ENCODE measurements at regions not wholly inside any gene's neighbourhood (a gene's known extent, or its start where the extent isn't known, plus 50 kb on each side); places are given as distances from the start of the nearest gene placed in this dataset.

DNA sequence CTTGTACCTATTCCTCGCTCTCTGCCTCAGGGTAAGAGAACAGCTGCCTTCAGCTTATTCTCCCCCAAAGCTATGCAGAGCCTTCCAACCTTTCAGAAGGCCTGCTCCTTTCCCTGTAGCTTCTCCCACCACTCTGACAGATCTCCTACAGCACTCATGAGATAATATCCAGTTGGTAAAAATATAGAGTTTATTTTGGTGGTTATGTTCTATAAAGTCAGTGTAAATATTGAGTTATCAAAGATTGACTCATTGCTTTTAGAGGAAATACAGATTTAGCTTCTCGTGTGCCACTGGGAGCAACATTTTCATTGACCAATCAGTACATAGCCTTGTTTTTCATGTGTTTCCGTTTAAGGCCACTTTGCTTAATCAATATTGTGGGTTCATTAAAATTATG lies 216.2 kb upstream of the TECRL start:
- Histone ChIP-seq H2AK5ac (ENCODE audit: low read depth, low read length) (no peak overlapping the region), H3K18ac (ENCODE audit: extremely low read depth, low read length) (no peak overlapping the region), H3K9ac (replicated peaks in 1 of 4; ENCODE audit: extremely low read depth in 1 of 4, low read depth in 3 of 4, low read length in 3 of 4) (no peak overlapping the region), H3K14ac (ENCODE audit: insufficient read length) (no peak overlapping the region), H3K9me3 (ENCODE audit: insufficient read depth in 2 of 2, low read depth in 1 of 2, low read length in 1 of 2) (no peaks in the 10 kb centered on the region), H3K4me3 (ENCODE audit: extremely low read depth in 1 of 4, insufficient read depth in 2 of 4, low read depth in 3 of 4, low read length in 4 of 4) (no peak overlapping the region), H4K20me1 (replicated peaks in 1 of 2; ENCODE audit: control insufficient read depth in 1 of 2, insufficient read depth in 2 of 2, low read length in 2 of 2) (no peaks in the 10 kb centered on the region), H3K4me2 (ENCODE audit: insufficient read depth in 1 of 2, low read depth in 2 of 2, low read length in 2 of 2) (no peak overlapping the region), H3K36me3 (ENCODE audit: control insufficient read depth in 2 of 4, insufficient read depth in 4 of 4, low read length in 3 of 4) (no peaks in the 10 kb centered on the region), H3K4ac (replicated peaks; ENCODE audit: insufficient read length, low read depth, low read length) (no peak overlapping the region), H4K5ac (ENCODE audit: insufficient read length, low read depth, low read length) (no peak overlapping the region), H3K79me1 (ENCODE audit: low read depth, low read length) (no peaks in the 10 kb centered on the region), H3K4me1 (replicated peaks in 1 of 4; ENCODE audit: control insufficient read depth in 3 of 4, insufficient read depth in 4 of 4, low read length in 3 of 4) (no peaks in the 10 kb centered on the region), H3K56ac (replicated peaks; ENCODE audit: insufficient read length, low read depth, low read length) (no peak overlapping the region), H3K27ac (ENCODE audit: low read depth, low read length) (no peak overlapping the region), H2BK15ac (ENCODE audit: low read length) (no peak overlapping the region), H3K27me3 (replicated peaks in 1 of 4; ENCODE audit: control insufficient read depth in 3 of 4, extremely low read depth in 1 of 4, insufficient read depth in 3 of 4, low read length in 3 of 4) (no peaks in the 10 kb centered on the region), H2AFZ (ENCODE audit: low read length) (no peak overlapping the region), H4K8ac (ENCODE audit: extremely low read depth, insufficient read depth, low read length) (no peak overlapping the region), H2BK12ac (ENCODE audit: low read depth, low read length) (no peak overlapping the region), H2BK120ac (replicated peaks; ENCODE audit: low read depth, low read length) (no peak overlapping the region), H2BK20ac (ENCODE audit: low read length) (no peak overlapping the region), H3K23me2 (ENCODE audit: low read depth, low read length) (no peaks in the 10 kb centered on the region), H2BK5ac (ENCODE audit: low read depth, low read length) (no peak overlapping the region), H4K91ac (replicated peaks; ENCODE audit: insufficient read length, low read length) (no peak overlapping the region), H3K23ac (ENCODE audit: insufficient read length) (no peak overlapping the region), H3K79me2 (ENCODE audit: control insufficient read depth in 1 of 2, insufficient read depth in 2 of 2, low read length in 2 of 2) (no peaks in the 10 kb centered on the region)
- CTCF ChIA-PET (ENCODE audit: partially characterized antibody), result interaction anchor here (1.5 kb wide), 1 partner anchor 156 kb away, joined by 3 read pairs; no protein-coding TSS in a partner anchor
- FAIRE-seq (no peak), DNase-seq (ENCODE audit: low read depth in 1 of 2, low spot score in 2 of 2) (no peak)
- 97% methylated on average over 3 of the region's 3 CpGs; no CpG with 5 or more reads in 1 of the 2 experiments for WGBS, 2 experiments (ENCODE audit: extremely low coverage in 1 of 2, insufficient coverage in 1 of 2, insufficient read length in 1 of 2, insufficient replicate concordance in 2 of 2, low coverage in 1 of 2, low lambda C conversion rate in 2 of 2, missing lambda C conversion rate in 1 of 2)
- TF ChIP-seq EGR1 (IDR thresholded peaks at IDR 0.05; ENCODE audit: borderline replicate concordance, low read depth, low read length), result no peak
- TF ChIP-seq HDAC2 (IDR thresholded peaks at IDR 0.05; ENCODE audit: borderline replicate concordance in 1 of 2, low read depth in 2 of 2, low read length in 2 of 2), result no peak
- POLR2A ChIA-PET (ENCODE audit: partially characterized antibody), result no interaction called here
